HepG2 (cell line): ENCODE measurements at regions not wholly inside any gene's neighbourhood (a gene's known extent, or its start where the extent isn't known, plus 50 kb on each side); places are given as distances from the start of the nearest gene placed in this dataset.

Experiments
- ATAC-seq: fragments of 200-7000 bp; cut with Tn5 transposase; 3 replicates; pipeline ENCODE4 v1.9.1; 2020; ENCODE audit warnings: mild to moderate bottlenecking, moderate library complexity
- BruUV-seq: library from RNA; stranded (reverse); fragments of 400-500 nt; replicated peaks from 2 replicates; lab custom pipeline; 2021; lab: Mats Ljungman, UMichigan
- CTCF ChIA-PET: fragments of 300-600 bp; formaldehyde crosslinking; extraction: SDS; loops from one replicate; lab custom pipeline; 2021; ENCODE audit warnings: low total read pairs, inconsistent platforms, low intra/inter-chr PET ratio; lab: Yijun Ruan, JAX
- POLR2A ChIA-PET: fragments of 350-600 bp; sonication (Branson Sonifier 250); formaldehyde crosslinking; loops from one replicate; lab custom pipeline; 2020; ENCODE audit warnings: antibody characterized with exemption, inconsistent platforms; lab: Yijun Ruan, JAX
- DNase-seq: peaks from one replicate; pipeline ENCODE4 v3.0.0-alpha.2; 2015; ENCODE audit warnings: low spot score
- FAIRE-seq: peaks from 3 replicates; lab custom pipeline; 2011; peaks lifted over from hg19 to GRCh38; lab: Jason Lieb, UNC
- H2AFZ ChIP-seq: one replicate; pipeline ENCODE4 v1.6.1; 2011; ENCODE audit warnings: low read length, inconsistent platforms
- H3K27ac ChIP-seq: fragments of 300-600 bp; 3 replicates; pipeline ENCODE4 v1.8.0; 2011; ENCODE audit warnings: mixed run types, mild to moderate bottlenecking, mixed read lengths, low read length, inconsistent platforms; ENCODE audit not compliant: insufficient read depth; ENCODE audit errors: extremely low read length
- H3K27me3 ChIP-seq, 2 experiments: fragments of 200-600 bp in 1 of 2; 2 replicates in 1 of 2; 3 replicates in 1 of 2; pipeline versions ENCODE4 v1.6.0 to v1.8.0; 2011; ENCODE audit warnings: low read length in 2 of 2, mild to moderate bottlenecking in 2 of 2, moderate library complexity in 2 of 2, inconsistent platforms in 1 of 2; ENCODE audit not compliant: insufficient read depth in 2 of 2, control insufficient read depth in 1 of 2
- H3K36me3 ChIP-seq, 2 experiments: fragments of 200-600 bp in 1 of 2; replicated peaks in 1 of 2; 2 replicates in 1 of 2; 3 replicates in 1 of 2; pipeline versions ENCODE4 v1.5.1 to v1.8.0; 2011; ENCODE audit warnings: low read length in 2 of 2, inconsistent platforms in 1 of 2; ENCODE audit not compliant: insufficient read depth in 2 of 2, control insufficient read depth in 1 of 2
- H3K4me1 ChIP-seq: 2 replicates; pipeline ENCODE4 v1.5.1; 2012; ENCODE audit warnings: low read length, inconsistent platforms; ENCODE audit not compliant: insufficient read depth
- H3K4me2 ChIP-seq: 2 replicates; pipeline ENCODE4 v1.6.0; 2011; ENCODE audit warnings: low read depth, low read length, inconsistent platforms
- H3K4me3 ChIP-seq, 3 experiments: fragments of 200-600 bp in 1 of 3; sonication (generic), shearing (Covaris generic) in 1 of 3; replicated peaks in 1 of 3; 2 replicates each; pipeline ENCODE4 v1.5.1; 2011 to 2016; ENCODE audit warnings: low read length in 3 of 3, inconsistent platforms in 2 of 3, low read depth in 2 of 3, mild to moderate bottlenecking in 2 of 3, control low read depth in 1 of 3, mixed read lengths in 1 of 3; ENCODE audit not compliant: insufficient read depth in 1 of 3
- H3K79me2 ChIP-seq: one replicate; pipeline ENCODE4 v1.6.1; 2011; ENCODE audit warnings: low read length, inconsistent platforms; ENCODE audit not compliant: insufficient read depth
- H3K9ac ChIP-seq: 2 replicates; pipeline ENCODE4 v1.6.0; 2011; ENCODE audit warnings: mild to moderate bottlenecking, low read depth, low read length, inconsistent platforms; ENCODE audit not compliant: insufficient read depth
- H3K9me3 ChIP-seq: 2 replicates; pipeline ENCODE4 v1.5.1; 2012; ENCODE audit warnings: mild to moderate bottlenecking, low read length
- H4K20me1 ChIP-seq: 2 replicates; pipeline ENCODE4 v1.6.0; 2011; ENCODE audit warnings: inconsistent platforms, mild to moderate bottlenecking, low read length, moderate library complexity; ENCODE audit not compliant: insufficient read depth
- BRCA1 ChIP-seq: sonication (generic); formaldehyde crosslinking; IDR thresholded peaks from 2 replicates; pipeline ENCODE4 v1.4.0; 2020; ENCODE audit warnings: missing genetic modification reagents
- CEBPG ChIP-seq: IDR thresholded peaks from 2 replicates; pipeline ENCODE4 v1.6.1; 2016
- MAFF ChIP-seq: IDR thresholded peaks from 2 replicates; pipeline ENCODE4 v1.6.1; 2011; ENCODE audit warnings: low read depth, low read length, improper control_type of control experiment
- MAFK ChIP-seq, 2 experiments: IDR thresholded peaks in 1 of 2; conservative IDR thresholded peaks in 1 of 2; 2 replicates each; pipeline ENCODE4 v1.6.1; 2011; ENCODE audit warnings: improper control_type of control experiment in 2 of 2, low read length in 2 of 2
- PLSCR1 ChIP-seq: sonication (generic); formaldehyde crosslinking; IDR thresholded peaks from 2 replicates; pipeline ENCODE4 v1.5.0; 2020; ENCODE audit warnings: missing genetic modification reagents, mild to moderate bottlenecking, borderline replicate concordance
- ZBTB10 ChIP-seq: sonication (generic); formaldehyde crosslinking; IDR thresholded peaks from 2 replicates; pipeline ENCODE4 v1.4.0; 2020; ENCODE audit warnings: missing genetic modification reagents, borderline replicate concordance
- ZBTB39 ChIP-seq: sonication (generic); formaldehyde crosslinking; IDR thresholded peaks from 2 replicates; pipeline ENCODE4 v1.5.0; 2020; ENCODE audit warnings: missing genetic modification reagents
- ZBTB8A ChIP-seq: sonication (generic); formaldehyde crosslinking; IDR thresholded peaks from 2 replicates; pipeline ENCODE4 v1.4.0; 2020; ENCODE audit warnings: mild to moderate bottlenecking, low read depth, missing genetic modification reagents, borderline replicate concordance
- ZC3H13 ChIP-seq: sonication (generic); formaldehyde crosslinking; IDR thresholded peaks from 2 replicates; pipeline ENCODE4 v1.8.1; 2023; ENCODE audit warnings: mild to moderate bottlenecking, missing genetic modification reagents, moderate library complexity
- ZNF24 ChIP-seq: fragments of 450-650 bp; IDR thresholded peaks from 2 replicates; pipeline ENCODE4 v1.6.1; 2017; ENCODE audit warnings: antibody characterized with exemption, mild to moderate bottlenecking
- ZNF383 ChIP-seq: sonication (generic); formaldehyde crosslinking; IDR thresholded peaks from 2 replicates; pipeline ENCODE4 v1.4.0; 2020; ENCODE audit warnings: missing genetic modification reagents, mild to moderate bottlenecking, borderline replicate concordance
- ZNF704 ChIP-seq: sonication (generic); formaldehyde crosslinking; IDR thresholded peaks from 2 replicates; pipeline ENCODE4 v1.8.1; 2023; ENCODE audit warnings: mild to moderate bottlenecking, inconsistent platforms, moderate library complexity, missing genetic modification reagents, borderline replicate concordance
- WGBS: methylation state at CpG from one replicate; pipeline ENCODE4 v1.1.6; 2017; ENCODE audit warnings: low lambda C conversion rate; 5-methylcytosine and 5-hydroxymethylcytosine counted together
- in situ Hi-C: cut with HindIII; loops from 2 replicates; pipeline ENCODE4 v1.10.0; 2017; ENCODE audit warnings: low pct_unique_long_range_greater_than_20kb; ENCODE audit not compliant: extremely low pct_ligation_motif_present
- intact Hi-C: fragments of 100-400 bp; cut with micrococcal nuclease; formaldehyde crosslinking; loops from one replicate; pipeline ENCODE4 v1.10.0; 2022; ENCODE audit not compliant: unreplicated experiment

GRCh38 chr2:107160640-107161239 is 274.8 kb upstream of the ST6GAL2 start:
- no peak for DNase-seq
- H3K27me3 ChIP-seq, result no peaks in the 10 kb centered on the region
- no peak overlapping the region for H3K4me3 ChIP-seq
- 7% methylated on average over 5 of the region's 5 CpGs for WGBS
- ChIA-PET POLR2A (no interaction called here), CTCF (no interaction called here)
- intact Hi-C loops, result no loop called here
- no peaks in the 10 kb centered on the region for H3K79me2 ChIP-seq
- no peak overlapping the region for H2AFZ ChIP-seq
- no peaks in the 10 kb centered on the region for H3K36me3 ChIP-seq
- no peak overlapping the region for H3K27ac ChIP-seq
- H3K9ac ChIP-seq, result no peak overlapping the region
- H3K4me2 ChIP-seq, result no peak overlapping the region
- H3K9me3 ChIP-seq, result no peaks in the 10 kb centered on the region
- TF ChIP-seq ZC3H13 (CRISPR knock-in tag) (no peak), PLSCR1 (CRISPR knock-in tag) (no peak), ZNF24 (no peak), MAFK (conservative IDR thresholded peaks at IDR 0.05 in 1 of 2, IDR thresholded peaks at IDR 0.05 in 1 of 2; ENCODE audit: low read length in 2 of 2) (peak; percentile 90 to 92), MAFF (peak; percentile 91)
- no peaks in the 10 kb centered on the region for H4K20me1 ChIP-seq
- no TSS peak for BruUV-seq
- FAIRE-seq, result no peak
- no peak for ATAC-seq
- in situ Hi-C loops, result no loop called here
- H3K4me1 ChIP-seq, result no peaks in the 10 kb centered on the region

GRCh38 chr2:107168141-107168540 is 282.2 kb upstream of the ST6GAL2 start:
- no peaks in the 10 kb centered on the region for H3K79me2 ChIP-seq
- ChIA-PET CTCF (no interaction called here), POLR2A (no interaction called here)
- no peak overlapping the region for H2AFZ ChIP-seq
- no peak overlapping the region for H3K27ac ChIP-seq
- no peaks in the 10 kb centered on the region for H3K36me3 ChIP-seq
- H3K4me1 ChIP-seq, result no peaks in the 10 kb centered on the region
- no peak overlapping the region for H3K4me3 ChIP-seq
- FAIRE-seq, result no peak
- 0% methylated on average over 4 of the region's 5 CpGs for WGBS
- H3K4me2 ChIP-seq, result no peak overlapping the region
- BruUV-seq, result no TSS peak
- intact Hi-C loops (no loop called here), in situ Hi-C loops (no loop called here)
- no peak for ATAC-seq
- no peaks in the 10 kb centered on the region for H3K27me3 ChIP-seq
- no peak overlapping the region for H3K9ac ChIP-seq
- no peak for DNase-seq
- no peaks in the 10 kb centered on the region for H3K9me3 ChIP-seq
- H4K20me1 ChIP-seq, result no peaks in the 10 kb centered on the region
- no peak for TF ChIP-seq ZBTB8A (CRISPR knock-in tag)
- no peak for TF ChIP-seq ZBTB10 (CRISPR knock-in tag)
- TF ChIP-seq ZNF704 (CRISPR knock-in tag), result no peak
- TF ChIP-seq CEBPG (CRISPR knock-in tag), result no peak
- no peak for TF ChIP-seq ZBTB39 (CRISPR knock-in tag)
- TF ChIP-seq BRCA1 (CRISPR knock-in tag), result no peak
- TF ChIP-seq ZNF383, result no peak
